ENCODE measurements at regions not wholly inside any gene's neighbourhood (a gene's known extent, or its start where the extent isn't known, plus 50 kb on each side); places are given as distances from the start of the nearest gene placed in this dataset.

DNA sequence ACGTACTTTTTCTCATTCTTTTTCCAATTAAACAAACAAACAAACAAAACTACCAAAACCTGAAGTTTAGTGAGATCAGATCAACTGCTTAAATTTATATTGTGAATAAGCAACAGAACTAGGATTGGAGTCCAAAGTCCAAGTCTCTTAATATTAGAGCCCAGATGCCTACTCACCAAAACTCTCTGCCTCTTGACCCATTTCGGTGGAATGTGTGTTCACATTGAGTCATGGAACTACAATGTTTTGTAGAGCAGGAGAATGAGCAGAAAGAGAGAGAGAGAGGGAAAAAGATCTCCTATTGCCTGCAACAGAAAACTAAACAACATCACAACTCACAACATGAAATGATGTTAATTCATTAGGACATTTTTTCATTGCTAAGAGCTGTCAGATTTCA, 751.1 kb downstream of the TLR4 start:
- Histone ChIP-seq H3K9ac (ENCODE audit: low read length in 3 of 3) (no peak overlapping the region), H3K27me3 (ENCODE audit: control insufficient read depth, insufficient read depth, low read length) (no peaks in the 10 kb centered on the region), H3K27ac (ENCODE audit: low read depth in 2 of 2, low read length in 2 of 2) (no peak overlapping the region), H3K4me1 (ENCODE audit: control insufficient read depth in 2 of 3, insufficient read depth in 2 of 3, low read depth in 1 of 3, low read length in 3 of 3) (peaks cover 0 to 3% (median 0%) of the 10 kb centered on the region in 3 donors), H3K4me3 (ENCODE audit: low read length in 3 of 3) (no peak overlapping the region), H3K36me3 (ENCODE audit: control insufficient read depth in 2 of 3, insufficient read depth in 3 of 3, low read length in 3 of 3) (no peaks in the 10 kb centered on the region), H3K9me3 (ENCODE audit: control insufficient read depth in 2 of 3, insufficient read depth in 1 of 3, low read length in 3 of 3) (no peaks in the 10 kb centered on the region)
- intact Hi-C loops (cut with DNase I): no loop called here
- FAIRE-seq (no peak), DNase-seq (no peak)
- TF ChIP-seq, protein P1, sequence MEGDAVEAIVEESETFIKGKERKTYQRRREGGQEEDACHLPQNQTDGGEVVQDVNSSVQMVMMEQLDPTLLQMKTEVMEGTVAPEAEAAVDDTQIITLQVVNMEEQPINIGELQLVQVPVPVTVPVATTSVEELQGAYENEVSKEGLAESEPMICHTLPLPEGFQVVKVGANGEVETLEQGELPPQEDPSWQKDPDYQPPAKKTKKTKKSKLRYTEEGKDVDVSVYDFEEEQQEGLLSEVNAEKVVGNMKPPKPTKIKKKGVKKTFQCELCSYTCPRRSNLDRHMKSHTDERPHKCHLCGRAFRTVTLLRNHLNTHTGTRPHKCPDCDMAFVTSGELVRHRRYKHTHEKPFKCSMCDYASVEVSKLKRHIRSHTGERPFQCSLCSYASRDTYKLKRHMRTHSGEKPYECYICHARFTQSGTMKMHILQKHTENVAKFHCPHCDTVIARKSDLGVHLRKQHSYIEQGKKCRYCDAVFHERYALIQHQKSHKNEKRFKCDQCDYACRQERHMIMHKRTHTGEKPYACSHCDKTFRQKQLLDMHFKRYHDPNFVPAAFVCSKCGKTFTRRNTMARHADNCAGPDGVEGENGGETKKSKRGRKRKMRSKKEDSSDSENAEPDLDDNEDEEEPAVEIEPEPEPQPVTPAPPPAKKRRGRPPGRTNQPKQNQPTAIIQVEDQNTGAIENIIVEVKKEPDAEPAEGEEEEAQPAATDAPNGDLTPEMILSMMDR (IDR thresholded peaks at IDR 0.05; ENCODE audit: borderline replicate concordance, extremely low read depth, insufficient read depth): no peak

DNA sequence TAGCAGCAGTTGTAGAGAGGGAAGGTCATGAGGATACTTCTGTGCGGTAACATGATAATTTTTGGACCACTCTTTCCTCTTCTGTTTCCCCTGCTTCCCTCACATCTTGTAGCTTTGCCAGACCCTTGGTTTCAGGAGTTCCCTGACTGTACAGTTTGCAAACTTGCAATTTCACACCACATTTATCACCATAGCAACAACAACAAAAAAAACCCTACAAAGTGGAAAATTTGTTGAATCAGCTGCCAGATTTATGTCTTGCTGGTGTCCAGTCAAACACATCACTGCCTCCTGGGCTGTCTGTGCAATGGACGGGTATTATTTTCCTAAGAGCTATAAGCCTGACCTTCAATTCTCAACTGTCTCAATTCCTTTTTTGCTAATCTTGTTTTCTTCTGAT, 751.6 kb downstream of the TLR4 start:
- peak in 3 of 5 donors; percentile 9 to 51 (median 28) for DNase-seq

DNA sequence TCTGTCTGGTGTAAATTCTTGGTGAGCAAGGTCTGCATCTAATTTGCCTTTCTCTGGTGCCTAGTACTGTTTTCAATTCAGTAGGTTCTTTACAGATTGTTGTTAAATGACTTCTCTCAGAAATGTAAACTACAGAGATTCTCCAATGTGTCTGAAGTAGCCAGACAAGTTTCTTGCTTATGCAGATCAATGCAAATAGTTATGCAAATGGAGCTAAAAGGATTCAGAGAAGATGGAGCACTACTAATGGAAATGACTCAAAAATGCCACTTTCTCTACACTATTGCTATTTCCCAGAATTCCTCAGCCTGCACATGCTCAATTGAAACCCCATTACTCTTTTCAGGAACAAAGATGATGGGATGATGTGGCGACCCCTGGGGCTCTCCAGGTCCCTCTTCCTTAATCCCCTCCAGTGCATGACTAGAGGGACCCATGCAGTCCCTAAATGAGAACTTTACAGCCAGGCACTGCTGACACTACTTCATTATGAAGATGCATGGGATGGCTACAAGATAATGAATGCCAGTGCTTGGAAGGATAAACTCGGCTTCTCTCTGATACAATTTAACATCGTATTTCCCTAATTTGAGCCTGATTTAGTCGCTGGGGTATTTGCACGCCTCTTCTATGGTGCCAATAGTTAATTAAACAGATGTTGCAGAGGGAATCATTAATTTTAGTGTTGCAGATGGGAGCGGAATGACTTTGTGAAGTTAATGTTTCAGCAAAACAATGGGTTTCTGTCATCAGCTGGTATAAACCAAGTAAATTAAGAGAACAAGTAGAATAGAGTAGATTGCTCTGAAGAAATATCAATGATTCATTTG, 753.2 kb downstream of the TLR4 start:
- H3K27me3 ChIP-seq (ENCODE audit: control insufficient read depth, insufficient read depth, low read length): no peaks in the 10 kb centered on the region
- H3K36me3 ChIP-seq (ENCODE audit: control insufficient read depth in 2 of 3, insufficient read depth in 3 of 3, low read length in 3 of 3): no peaks in the 10 kb centered on the region
- peaks cover 0 to 3% (median 0%) of the 10 kb centered on the region in 3 donors for H3K4me1 ChIP-seq (ENCODE audit: control insufficient read depth in 2 of 3, insufficient read depth in 2 of 3, low read depth in 1 of 3, low read length in 3 of 3)
- no peak for FAIRE-seq
- H3K9me3 ChIP-seq (ENCODE audit: control insufficient read depth in 2 of 3, insufficient read depth in 1 of 3, low read length in 3 of 3): no peaks in the 10 kb centered on the region
- TF ChIP-seq, protein P1 (IDR thresholded peaks at IDR 0.05; ENCODE audit: borderline replicate concordance, extremely low read depth, insufficient read depth): no peak
- intact Hi-C loops (cut with DNase I): no loop called here
- H3K9ac ChIP-seq (ENCODE audit: low read length in 3 of 3): no peak overlapping the region
- H3K27ac ChIP-seq (ENCODE audit: low read depth in 2 of 2, low read length in 2 of 2): no peak overlapping the region
- no peak overlapping the region for H3K4me3 ChIP-seq (ENCODE audit: low read length in 3 of 3)
- no peak for DNase-seq

More for the DNA sequence above, 751.6 kb downstream of the TLR4 start:
- no peaks in the 10 kb centered on the region for H3K9me3 ChIP-seq (ENCODE audit: control insufficient read depth in 2 of 3, insufficient read depth in 1 of 3, low read length in 3 of 3)
- H3K27ac ChIP-seq (ENCODE audit: low read depth in 2 of 2, low read length in 2 of 2): peak overlapping the region in 1 of 2 donors; percentile 43
- H3K27me3 ChIP-seq (ENCODE audit: control insufficient read depth, insufficient read depth, low read length): no peaks in the 10 kb centered on the region
- H3K4me1 ChIP-seq (ENCODE audit: control insufficient read depth in 2 of 3, insufficient read depth in 2 of 3, low read depth in 1 of 3, low read length in 3 of 3): peaks cover 0 to 3% (median 0%) of the 10 kb centered on the region in 3 donors
- TF ChIP-seq, protein P1 (IDR thresholded peaks at IDR 0.05; ENCODE audit: borderline replicate concordance, extremely low read depth, insufficient read depth): no peak
- no peak overlapping the region for H3K9ac ChIP-seq (ENCODE audit: low read length in 3 of 3)
- FAIRE-seq: no peak
- no peaks in the 10 kb centered on the region for H3K36me3 ChIP-seq (ENCODE audit: control insufficient read depth in 2 of 3, insufficient read depth in 3 of 3, low read length in 3 of 3)
- no peak overlapping the region for H3K4me3 ChIP-seq (ENCODE audit: low read length in 3 of 3)
- intact Hi-C loops (cut with DNase I): no loop called here
